Neural cell (in vitro differentiated cells): ENCODE measurements at regions not wholly inside any gene's neighbourhood (a gene's known extent, or its start where the extent isn't known, plus 50 kb on each side); places are given as distances from the start of the nearest gene placed in this dataset.

ENCODE experiments used
- CTCF ChIP-seq: fragments of 450-650 bp; IDR thresholded peaks from 2 replicates; pipeline ENCODE4 v1.5.1; 2014; ENCODE audit warnings: antibody characterized with exemption, mild to moderate bottlenecking, moderate library complexity; ENCODE audit not compliant: poor library complexity, severe bottlenecking
- EP300 ChIP-seq: fragments of 450-650 bp; conservative IDR thresholded peaks from 2 replicates; pipeline ENCODE4 v1.6.1; 2014; ENCODE audit warnings: antibody characterized with exemption, mild to moderate bottlenecking, moderate library complexity; ENCODE audit not compliant: poor library complexity, severe bottlenecking
- REST ChIP-seq: IDR thresholded peaks from 2 replicates; pipeline ENCODE4 v1.6.1; 2012; ENCODE audit warnings: borderline replicate concordance
- TAF1 ChIP-seq: IDR thresholded peaks from 2 replicates; pipeline ENCODE4 v1.6.1; 2012; ENCODE audit warnings: low read depth

GRCh38 chr13:62544928-62545327 lies 1129.3 kb upstream of the PCDH20 start:
- TF ChIP-seq REST: no peak
- no peak for TF ChIP-seq CTCF
- TF ChIP-seq EP300: no peak
- no peak for TF ChIP-seq TAF1
